Activated CD4-positive, alpha-beta T cell treated with anti-CD3 and anti-CD28 coated beads for 36 hours (primary cell): ENCODE measurements at regions not wholly inside any gene's neighbourhood (a gene's known extent, or its start where the extent isn't known, plus 50 kb on each side); places are given as distances from the start of the nearest gene placed in this dataset.
A peak's percentile ranks its signal among the peaks of the same experiment; 100 is the strongest.
"Not testable (repeated sequence)": the region's sequence is repeated elsewhere in the genome, so short reads cannot be mapped to it uniquely, and the experiment has no call there.

ENCODE experiments used
- ATAC-seq: fragments of 200-7000 bp; cut with Tn5 transposase; one replicate; pipeline ENCODE4 v1.10.0; 2021; ENCODE audit warnings: mild to moderate bottlenecking, moderate library complexity
- CTCF ChIA-PET: fragments of 350-600 bp; sonication (Branson Sonifier 250); formaldehyde crosslinking; loops from one replicate; lab custom pipeline; 2021; ENCODE audit warnings: antibody characterized with exemption; lab: Charles Lee
- POLR2A ChIA-PET: fragments of 350-600 bp; sonication (Branson Sonifier 250); formaldehyde crosslinking; loops from one replicate; lab custom pipeline; 2021; ENCODE audit warnings: antibody characterized with exemption, inconsistent platforms; lab: Charles Lee
- DNase-seq: peaks from one replicate; pipeline ENCODE4 v3.0.0-alpha.2; 2020
- H3K27ac Mint-ChIP-seq: one replicate; pipeline ENCODE4 v1.8.0; 2021; ENCODE audit warnings: mixed read lengths
- H3K27me3 Mint-ChIP-seq: one replicate; pipeline ENCODE4 v1.8.0; 2021; ENCODE audit warnings: mixed read lengths
- H3K36me3 Mint-ChIP-seq: one replicate; pipeline ENCODE4 v1.8.0; 2021; ENCODE audit warnings: low read depth, mixed read lengths
- H3K4me1 Mint-ChIP-seq: one replicate; pipeline ENCODE4 v1.8.0; 2021; ENCODE audit warnings: mixed read lengths
- H3K4me3 Mint-ChIP-seq: one replicate; pipeline ENCODE4 v1.8.0; 2021; ENCODE audit warnings: mild to moderate bottlenecking, moderate library complexity, mixed read lengths
- H3K9me3 Mint-ChIP-seq: one replicate; pipeline ENCODE4 v1.8.0; 2021; ENCODE audit warnings: low read depth, mixed read lengths
- intact Hi-C, 2 experiments: fragments of 100-400 bp; cut with DNase I in 1 of 2; cut with micrococcal nuclease in 1 of 2; formaldehyde crosslinking; loops; one replicate each; pipeline versions ENCODE4 v1.14.2 to v1.15.1; 2022 to 2024; cut with DNase I, micrococcal nuclease

GRCh38 chr10:64038107-64038506 lies 516.9 kb downstream of the REEP3 start:
- intact Hi-C loops = no loop called here
- ChIA-PET CTCF (no interaction called here), POLR2A (no interaction called here)
- Mint-ChIP-seq H3K4me1 (peaks cover 5% of the 10 kb centered on the region), H3K4me3 (no peak overlapping the region), H3K27me3 (peaks cover 10% of the 10 kb centered on the region), H3K9me3 (no peaks in the 10 kb centered on the region), H3K27ac (no peak overlapping the region), H3K36me3 (no peaks in the 10 kb centered on the region)
- DNase-seq (no peak), ATAC-seq (no peak)

GRCh38 chr10:64039198-64039597 lies 518.0 kb downstream of the REEP3 start:
- no peak for DNase-seq
- Mint-ChIP-seq H3K36me3 (no peaks in the 10 kb centered on the region), H3K4me3 (no peak overlapping the region), H3K9me3 (no peaks in the 10 kb centered on the region), H3K27ac (no peak overlapping the region), H3K27me3 (peaks cover 10% of the 10 kb centered on the region), H3K4me1 (peaks cover 5% of the 10 kb centered on the region)
- intact Hi-C loops = no loop called here
- ATAC-seq = no peak
- ChIA-PET POLR2A (no interaction called here), CTCF (no interaction called here)

GRCh38 chr10:64040781-64041180 lies 519.6 kb downstream of the REEP3 start:
- Mint-ChIP-seq H3K36me3 (no peaks in the 10 kb centered on the region), H3K9me3 (no peaks in the 10 kb centered on the region), H3K4me1 (peaks cover 5% of the 10 kb centered on the region), H3K4me3 (peak overlapping the region; percentile 41), H3K27ac (peak overlapping the region; percentile 39), H3K27me3 (peaks cover 10% of the 10 kb centered on the region)
- CTCF ChIA-PET = interaction anchor here (0.8 to 1.6 kb wide), 10 partner anchors 14 to 611 kb away, joined by 3 to 10 read pairs (median 3); no protein-coding TSS in a partner anchor
- intact Hi-C loops = loop anchor here in 1 of 2 experiments (1.0 kb wide), 1 partner anchor 76 kb away; no protein-coding TSS in a partner anchor
- DNase-seq (no peak), ATAC-seq (peak; percentile 31)
- POLR2A ChIA-PET = no interaction called here

- ATAC-seq (peak; percentile 97), DNase-seq (peak; percentile 91)
- ChIA-PET POLR2A (no interaction called here), CTCF (interaction anchor here (0.6 to 1.6 kb wide), 24 partner anchors 8 to 1261 kb away, joined by 3 to 10 read pairs (median 3); no protein-coding TSS in a partner anchor)
- Mint-ChIP-seq H3K27ac (peak overlapping the region; percentile 39), H3K36me3 (no peaks in the 10 kb centered on the region), H3K9me3 (no peaks in the 10 kb centered on the region), H3K4me3 (peak overlapping the region; percentile 41), H3K4me1 (peaks cover 5% of the 10 kb centered on the region), H3K27me3 (peaks cover 7% of the 10 kb centered on the region)
- intact Hi-C loops = loop anchor here in 1 of 2 experiments (1.0 kb wide), 1 partner anchor 75 kb away; no protein-coding TSS in a partner anchor
These were observed 520.2 kb downstream of the REEP3 start for GRCh38 chr10:64041185-64041988.

- no peaks in the 10 kb centered on the region for H3K9me3 Mint-ChIP-seq
- ChIA-PET POLR2A (no interaction called here), CTCF (interaction anchor here (0.6 to 1.3 kb wide), 12 partner anchors 7 to 1759 kb away, joined by 3 to 5 read pairs (median 3); no protein-coding TSS in a partner anchor)
- no peak overlapping the region for H3K27ac Mint-ChIP-seq
- ATAC-seq = no peak
- H3K36me3 Mint-ChIP-seq = no peaks in the 10 kb centered on the region
- peaks cover 5% of the 10 kb centered on the region for H3K4me1 Mint-ChIP-seq
- intact Hi-C loops = loop anchor here in 1 of 2 experiments (1.0 kb wide), 1 partner anchor 74 kb away; no protein-coding TSS in a partner anchor
- no peak for DNase-seq
- H3K4me3 Mint-ChIP-seq = peak overlapping the region; percentile 19
- H3K27me3 Mint-ChIP-seq = peaks cover 4% of the 10 kb centered on the region
These were observed 520.8 kb downstream of the REEP3 start for GRCh38 chr10:64041989-64042490.

- Mint-ChIP-seq H3K27ac (no peak overlapping the region), H3K27me3 (peaks cover 2% of the 10 kb centered on the region), H3K4me3 (no peak overlapping the region), H3K9me3 (no peaks in the 10 kb centered on the region), H3K4me1 (peaks cover 5% of the 10 kb centered on the region), H3K36me3 (no peaks in the 10 kb centered on the region)
- ATAC-seq (no peak), DNase-seq (no peak)
- CTCF ChIA-PET = no interaction called here
- POLR2A ChIA-PET = no interaction called here
- intact Hi-C loops = no loop called here
These were observed 522.9 kb downstream of the REEP3 start for GRCh38 chr10:64044098-64044497.

GRCh38 chr10:64044957-64045632 lies 523.9 kb downstream of the REEP3 start:
- DNase-seq, H3K27me3 Mint-ChIP-seq, ATAC-seq, intact Hi-C loops, H3K27ac Mint-ChIP-seq, H3K4me1 Mint-ChIP-seq, H3K4me3 Mint-ChIP-seq, H3K36me3 Mint-ChIP-seq, H3K9me3 Mint-ChIP-seq, POLR2A ChIA-PET: not testable (repeated sequence)
- CTCF ChIA-PET = interaction anchor here (0.7 to 1.2 kb wide), 2 partner anchors 11 to 1891 kb away, joined by 3 read pairs; no protein-coding TSS in a partner anchor

GRCh38 chr10:64054392-64054791 lies 533.2 kb downstream of the REEP3 start:
- Mint-ChIP-seq H3K27ac (no peak overlapping the region), H3K4me3 (no peak overlapping the region), H3K9me3 (no peaks in the 10 kb centered on the region), H3K36me3 (no peaks in the 10 kb centered on the region), H3K4me1 (no peaks in the 10 kb centered on the region), H3K27me3 (peaks cover 5% of the 10 kb centered on the region)
- CTCF ChIA-PET = interaction anchor here (2.2 kb wide), 1 partner anchor 13 kb away, joined by 10 read pairs; no protein-coding TSS in a partner anchor
- DNase-seq (no peak), ATAC-seq (no peak)
- POLR2A ChIA-PET = no interaction called here
- intact Hi-C loops = no loop called here

- H3K27ac Mint-ChIP-seq = no peak overlapping the region
- CTCF ChIA-PET = no interaction called here
- ATAC-seq (no peak), DNase-seq (no peak)
- H3K4me1 Mint-ChIP-seq = no peaks in the 10 kb centered on the region
- no peak overlapping the region for H3K4me3 Mint-ChIP-seq
- intact Hi-C loops = no loop called here
- H3K27me3 Mint-ChIP-seq = peaks cover 6% of the 10 kb centered on the region
- no peaks in the 10 kb centered on the region for H3K9me3 Mint-ChIP-seq
- POLR2A ChIA-PET = no interaction called here
- no peaks in the 10 kb centered on the region for H3K36me3 Mint-ChIP-seq
These were observed 538.7 kb downstream of the REEP3 start for GRCh38 chr10:64059884-64060283.

GRCh38 chr10:64060389-64060788 lies 539.2 kb downstream of the REEP3 start:
- H3K9me3 Mint-ChIP-seq = no peaks in the 10 kb centered on the region
- no peaks in the 10 kb centered on the region for H3K4me1 Mint-ChIP-seq
- H3K27ac Mint-ChIP-seq = no peak overlapping the region
- POLR2A ChIA-PET = no interaction called here
- no peaks in the 10 kb centered on the region for H3K36me3 Mint-ChIP-seq
- peaks cover 6% of the 10 kb centered on the region for H3K27me3 Mint-ChIP-seq
- intact Hi-C loops = no loop called here
- no peak for DNase-seq
- CTCF ChIA-PET = no interaction called here
- no peak for ATAC-seq
- no peak overlapping the region for H3K4me3 Mint-ChIP-seq

GRCh38 chr10:64062793-64063192 lies 541.6 kb downstream of the REEP3 start:
- H3K4me1 Mint-ChIP-seq = no peaks in the 10 kb centered on the region
- no peaks in the 10 kb centered on the region for H3K36me3 Mint-ChIP-seq
- no peak for DNase-seq
- no peak overlapping the region for H3K27ac Mint-ChIP-seq
- POLR2A ChIA-PET = no interaction called here
- ATAC-seq = no peak
- no peaks in the 10 kb centered on the region for H3K9me3 Mint-ChIP-seq
- H3K4me3 Mint-ChIP-seq = no peak overlapping the region
- peaks cover 6% of the 10 kb centered on the region for H3K27me3 Mint-ChIP-seq
- intact Hi-C loops = no loop called here
- CTCF ChIA-PET = interaction anchor here (0.5 kb wide), 1 partner anchor 248 kb away, joined by 4 read pairs; no protein-coding TSS in a partner anchor
